Spleen (tissue), 7 donors: ENCODE measurements at regions not wholly inside any gene's neighbourhood (a gene's known extent, or its start where the extent isn't known, plus 50 kb on each side); places are given as distances from the start of the nearest gene placed in this dataset.

Experiments used
- POLR2A ChIP-seq, 3 donors: fragments of 450-650 bp; IDR thresholded peaks; one replicate each; pipeline ENCODE4 v1.5.1; 2017; ENCODE audit warnings: antibody characterized with exemption in 3 of 3, mild to moderate bottlenecking in 1 of 3
- TF ChIP-seq, protein P1 (sequence below), 11 experiments: fragments of 200-600 bp in 7 of 11; fragments of 450-650 bp in 4 of 11; sonication (generic) in 4 of 11; IDR thresholded peaks in 8 of 11; conservative IDR thresholded peaks in 3 of 11; 1 replicate in 7 of 11; 2 replicates in 4 of 11; pipeline versions ENCODE4 v1.4.0 to v1.8.0; 2016 to 2021; ENCODE audit warnings: antibody characterized with exemption in 11 of 11, inconsistent platforms in 4 of 11, mild to moderate bottlenecking in 1 of 11
- donor health status: DM: no; HTN: no; CAD: no; lungs with moderate emphysema.
- donor health status: DM: no; HTN: no; CAD: no.
- donor health status: DM: no; HTN: no; CAD: no.

DNA sequence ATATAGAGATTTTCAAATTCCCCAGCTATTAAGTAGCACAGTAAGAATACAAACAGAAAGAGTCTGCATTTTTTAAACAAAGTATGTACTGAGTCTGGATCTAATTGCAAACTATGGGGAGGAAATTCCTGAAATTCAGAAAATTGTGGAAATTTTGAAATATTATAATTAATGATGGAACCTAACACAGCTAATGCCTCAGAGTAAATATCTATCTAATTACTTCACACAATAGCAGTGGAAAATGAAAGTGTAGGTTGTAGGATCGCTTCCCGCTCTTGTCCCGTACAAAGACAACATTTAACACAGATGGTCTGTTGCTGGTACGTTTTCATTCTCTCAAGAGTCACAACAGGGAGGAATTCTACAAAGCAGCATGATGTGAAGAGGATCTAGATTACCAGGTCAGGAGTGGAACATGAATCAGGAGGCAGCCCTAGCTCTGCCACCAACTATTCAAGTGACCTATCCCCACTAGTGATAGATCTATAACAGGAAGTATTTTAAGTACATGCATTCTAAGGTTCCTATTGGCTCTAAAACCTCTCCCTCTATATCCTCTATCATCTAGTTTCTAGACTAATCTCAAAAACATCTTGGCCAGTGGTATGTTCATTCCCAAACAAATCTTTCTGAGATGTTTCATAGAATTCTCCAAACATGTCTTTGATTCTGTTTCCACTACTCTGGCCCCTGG, 58.9 kb upstream of the GRAMD2B start:
- TF ChIP-seq, protein P1, sequence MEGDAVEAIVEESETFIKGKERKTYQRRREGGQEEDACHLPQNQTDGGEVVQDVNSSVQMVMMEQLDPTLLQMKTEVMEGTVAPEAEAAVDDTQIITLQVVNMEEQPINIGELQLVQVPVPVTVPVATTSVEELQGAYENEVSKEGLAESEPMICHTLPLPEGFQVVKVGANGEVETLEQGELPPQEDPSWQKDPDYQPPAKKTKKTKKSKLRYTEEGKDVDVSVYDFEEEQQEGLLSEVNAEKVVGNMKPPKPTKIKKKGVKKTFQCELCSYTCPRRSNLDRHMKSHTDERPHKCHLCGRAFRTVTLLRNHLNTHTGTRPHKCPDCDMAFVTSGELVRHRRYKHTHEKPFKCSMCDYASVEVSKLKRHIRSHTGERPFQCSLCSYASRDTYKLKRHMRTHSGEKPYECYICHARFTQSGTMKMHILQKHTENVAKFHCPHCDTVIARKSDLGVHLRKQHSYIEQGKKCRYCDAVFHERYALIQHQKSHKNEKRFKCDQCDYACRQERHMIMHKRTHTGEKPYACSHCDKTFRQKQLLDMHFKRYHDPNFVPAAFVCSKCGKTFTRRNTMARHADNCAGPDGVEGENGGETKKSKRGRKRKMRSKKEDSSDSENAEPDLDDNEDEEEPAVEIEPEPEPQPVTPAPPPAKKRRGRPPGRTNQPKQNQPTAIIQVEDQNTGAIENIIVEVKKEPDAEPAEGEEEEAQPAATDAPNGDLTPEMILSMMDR (IDR thresholded peaks at IDR 0.05 in 8 of 11, conservative IDR thresholded peaks at IDR 0.05 in 3 of 11) = no peak
- no peak for TF ChIP-seq POLR2A (IDR thresholded peaks at IDR 0.05)
